NOMO-1 (cell line): ENCODE measurements at regions not wholly inside any gene's neighbourhood (a gene's known extent, or its start where the extent isn't known, plus 50 kb on each side); places are given as distances from the start of the nearest gene placed in this dataset.
"Not testable (repeated sequence)": the region's sequence is repeated elsewhere in the genome, so short reads cannot be mapped to it uniquely, and the experiment has no call there.

ENCODE experiments used
- DNase-seq, 2 experiments: peaks; one replicate each; lab custom pipeline; 2025; ENCODE audit not compliant: unreplicated experiment in 2 of 2; lab: John Stamatoyannopoulos, UW

- DNase-seq, result no peak
Measured at GRCh38 chr12:97616946-97617345, 154.3 kb downstream of the RMST start.

GRCh38 chr12:97628962-97629361, 166.4 kb downstream of the RMST start:
- no peak for DNase-seq

GRCh38 chr12:97629382-97629781, 166.8 kb downstream of the RMST start:
- no peak for DNase-seq

DNA sequence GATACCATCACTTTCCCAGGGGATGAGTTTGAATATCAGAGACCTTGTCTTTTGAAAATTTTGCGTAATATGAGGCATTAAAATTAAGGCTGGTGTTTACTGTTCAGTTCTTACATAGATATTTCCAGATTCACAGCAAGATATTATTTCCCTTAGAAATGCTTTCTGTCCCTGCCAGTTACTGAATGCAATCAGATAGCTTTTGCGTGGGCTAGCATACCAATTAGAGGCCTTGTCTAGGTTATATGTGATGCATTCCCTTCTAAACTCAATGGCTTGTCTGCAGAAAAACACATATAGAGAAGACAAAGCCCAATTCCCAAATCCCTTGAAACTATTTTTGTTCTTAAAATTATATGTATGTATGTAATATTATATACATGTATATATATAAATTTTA, 167.8 kb downstream of the RMST start:
- no peak for DNase-seq

GRCh38 chr12:97630875-97631274, 168.3 kb downstream of the RMST start:
- no peak for DNase-seq

GRCh38 chr12:97637770-97638169, 175.2 kb downstream of the RMST start:
- no peak for DNase-seq

DNA sequence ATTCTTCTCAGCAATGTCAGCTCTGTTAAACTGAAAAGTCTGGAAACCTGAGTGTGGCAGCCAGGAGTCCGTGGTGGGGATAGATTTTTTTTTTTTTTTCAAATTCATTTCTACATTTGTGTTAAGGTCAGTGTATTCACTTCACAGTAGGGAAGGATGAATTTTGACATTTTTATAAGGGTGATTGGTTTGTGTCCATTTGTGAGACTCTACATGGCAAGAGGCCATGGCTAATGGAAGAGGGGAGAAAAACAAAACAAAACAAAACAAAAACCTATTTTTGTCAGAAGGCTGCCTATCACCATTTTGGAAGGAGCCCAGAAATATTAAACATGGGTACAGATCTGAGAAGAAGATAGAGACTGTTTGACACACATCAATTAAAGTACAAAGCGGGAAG, 176.1 kb downstream of the RMST start:
- no peak for DNase-seq

- DNase-seq, result no peak
Measured at GRCh38 chr12:97639702-97640101, 177.1 kb downstream of the RMST start.

- no peak for DNase-seq
Measured at GRCh38 chr12:97640826-97641225, 178.2 kb downstream of the RMST start.

GRCh38 chr12:97642911-97643310, 180.3 kb downstream of the RMST start:
- no peak for DNase-seq

DNA sequence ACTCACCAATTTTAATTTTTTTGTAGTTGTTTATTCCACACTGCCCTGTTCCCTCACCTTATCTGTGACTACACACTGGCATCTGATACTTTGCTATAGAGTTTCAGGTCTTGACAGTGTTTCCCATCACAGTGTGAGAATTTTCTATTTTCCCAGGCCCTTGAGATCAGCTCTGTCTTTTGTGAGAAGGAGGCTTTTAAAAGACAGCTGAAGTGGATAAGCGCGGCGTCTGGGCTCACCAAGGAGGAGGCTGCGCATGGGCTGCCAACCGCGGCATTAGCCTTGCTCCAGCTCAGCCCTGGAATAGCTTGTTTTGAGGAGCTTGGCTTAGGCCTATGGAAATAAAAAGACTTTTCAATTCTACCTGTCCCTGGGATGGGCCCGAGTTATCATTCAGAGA, 181.3 kb downstream of the RMST start:
- no peak for DNase-seq

DNA sequence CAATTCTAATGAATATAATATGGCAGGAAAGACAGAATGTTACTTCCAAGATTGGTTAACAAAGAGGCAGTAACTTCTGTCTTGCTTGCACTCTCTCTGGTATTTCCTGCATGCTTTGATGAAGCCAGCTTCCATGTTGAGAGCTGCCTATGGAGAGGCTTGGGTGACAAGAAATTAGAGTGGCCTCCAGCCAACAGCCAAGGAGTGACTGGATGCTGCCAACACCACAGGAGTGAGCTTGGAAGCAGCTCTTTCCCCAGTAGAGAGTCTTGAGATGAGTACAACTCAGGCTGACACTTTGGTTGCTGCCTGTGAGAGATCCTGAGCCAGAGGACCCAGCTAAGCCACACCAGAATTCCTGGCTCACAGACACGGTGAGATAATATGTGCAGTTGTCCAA, 183.1 kb downstream of the RMST start:
- no peak for DNase-seq

DNA sequence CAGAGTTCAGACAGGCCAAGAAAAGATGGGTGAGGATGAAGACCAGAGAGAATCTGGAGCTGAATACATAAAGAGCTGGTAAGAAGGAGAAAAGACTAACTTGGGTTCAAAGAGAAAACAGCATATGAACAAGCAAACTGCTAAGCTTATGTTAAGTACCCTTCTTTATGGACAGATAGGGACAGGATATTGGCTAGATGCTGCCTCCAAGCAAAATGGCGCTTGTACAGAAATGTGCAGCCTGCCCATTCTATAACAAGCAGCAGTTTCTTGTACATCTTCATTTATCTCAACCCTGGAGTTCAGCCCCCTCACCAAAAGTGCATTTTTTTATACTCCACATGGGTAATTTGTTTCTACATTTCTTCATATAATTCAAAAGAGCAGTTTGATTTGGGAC, 184.5 kb downstream of the RMST start:
- no peak for DNase-seq

- no peak for DNase-seq
Measured at GRCh38 chr12:97650242-97650641, 187.6 kb downstream of the RMST start.

- not testable (repeated sequence) for DNase-seq
Measured at GRCh38 chr12:97656548-97656947, 193.9 kb downstream of the RMST start.

DNA sequence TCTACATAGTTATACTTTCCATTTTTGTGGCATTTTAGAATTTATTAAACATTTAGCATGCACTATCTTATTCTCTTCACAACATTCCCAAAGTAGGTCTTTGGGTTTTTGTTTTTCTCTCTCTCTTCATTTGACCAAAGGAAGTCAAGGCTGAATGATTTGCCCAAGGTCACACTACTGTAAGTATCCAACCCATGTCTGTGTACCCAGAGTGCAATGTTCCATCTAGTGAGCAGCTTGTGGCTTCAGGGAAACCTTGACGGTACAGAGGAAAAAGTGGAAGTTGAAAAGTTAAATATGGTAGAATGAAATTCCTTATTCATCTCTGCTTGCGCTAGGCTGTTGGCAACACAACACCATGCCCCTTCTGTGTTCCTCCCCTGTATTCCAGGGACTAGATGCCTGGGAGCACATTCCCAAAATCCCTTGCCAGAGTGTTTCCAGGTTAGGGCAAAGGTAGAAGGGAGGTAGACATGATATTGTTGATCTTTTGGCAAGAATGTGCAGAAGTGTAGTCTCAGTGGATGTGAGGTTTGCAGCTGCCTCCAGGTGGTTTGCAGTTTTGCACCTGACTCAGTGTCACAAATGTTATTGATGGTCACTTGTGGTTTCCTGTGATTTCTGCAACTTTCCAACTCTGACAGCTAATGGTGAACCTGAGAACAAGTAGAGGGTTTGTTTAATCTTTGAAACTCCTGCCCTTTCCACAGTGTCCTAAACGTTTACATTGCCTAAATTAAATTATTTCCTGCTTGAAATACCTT, 196.7 kb downstream of the RMST start:
- no peak for DNase-seq

DNA sequence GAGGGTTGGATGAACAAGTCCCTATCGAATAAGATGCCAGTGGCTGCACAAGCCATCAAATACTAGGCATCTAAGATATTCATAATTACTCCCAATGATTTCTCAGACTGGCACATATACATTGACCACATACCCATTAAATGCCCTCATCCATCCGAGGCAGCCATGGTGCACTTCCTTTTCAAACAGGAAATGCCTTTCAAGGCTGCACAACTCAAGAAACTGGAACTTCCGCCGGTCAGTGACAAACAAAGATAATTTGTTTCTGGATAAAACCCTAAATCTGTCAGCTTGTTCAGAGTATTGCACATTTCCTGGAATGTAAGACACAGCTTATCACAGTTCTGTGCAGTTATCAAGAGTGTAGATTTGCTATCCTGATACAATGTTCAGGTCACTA, 203.7 kb downstream of the RMST start:
- DNase-seq, result no peak

DNA sequence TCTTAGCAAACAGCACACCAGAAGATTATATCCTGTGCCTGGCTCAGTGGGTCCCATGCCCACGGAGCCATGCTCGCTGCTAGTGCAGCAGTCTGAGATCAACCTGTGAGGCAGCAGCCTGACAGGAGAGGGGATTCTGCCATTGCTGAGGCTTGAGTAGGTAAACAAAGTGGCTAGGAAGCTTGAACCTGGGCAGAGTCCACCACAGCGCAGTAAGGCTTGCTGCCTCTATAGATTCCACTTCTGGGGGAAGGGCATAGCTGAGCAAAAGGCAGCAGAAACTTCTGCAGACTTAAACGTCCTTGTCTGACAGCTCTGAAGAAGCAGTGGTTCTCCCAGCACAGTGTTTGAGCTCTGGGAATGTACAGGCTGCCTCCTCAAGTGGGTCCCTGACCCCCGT, 210.3 kb downstream of the RMST start:
- DNase-seq, result no peak

DNA sequence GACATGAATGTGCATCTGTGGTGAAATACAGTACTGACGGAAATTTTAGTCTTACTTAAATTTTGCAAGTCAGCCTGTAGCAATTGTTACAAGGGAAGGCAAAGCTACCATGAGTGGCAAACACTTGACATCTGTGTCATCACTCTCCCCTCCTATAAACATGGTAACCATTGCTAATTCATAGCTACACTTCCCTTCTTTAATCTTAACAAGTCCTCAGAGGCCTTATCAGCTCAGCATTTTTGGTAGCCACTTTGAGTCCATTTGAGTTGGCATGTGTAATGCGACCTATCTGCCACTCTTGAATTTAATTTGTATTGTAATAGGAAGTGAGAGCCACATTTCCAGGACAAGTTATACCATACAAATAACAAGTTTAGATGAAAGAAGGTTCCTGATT, 218.1 kb downstream of the RMST start:
- no peak for DNase-seq

DNA sequence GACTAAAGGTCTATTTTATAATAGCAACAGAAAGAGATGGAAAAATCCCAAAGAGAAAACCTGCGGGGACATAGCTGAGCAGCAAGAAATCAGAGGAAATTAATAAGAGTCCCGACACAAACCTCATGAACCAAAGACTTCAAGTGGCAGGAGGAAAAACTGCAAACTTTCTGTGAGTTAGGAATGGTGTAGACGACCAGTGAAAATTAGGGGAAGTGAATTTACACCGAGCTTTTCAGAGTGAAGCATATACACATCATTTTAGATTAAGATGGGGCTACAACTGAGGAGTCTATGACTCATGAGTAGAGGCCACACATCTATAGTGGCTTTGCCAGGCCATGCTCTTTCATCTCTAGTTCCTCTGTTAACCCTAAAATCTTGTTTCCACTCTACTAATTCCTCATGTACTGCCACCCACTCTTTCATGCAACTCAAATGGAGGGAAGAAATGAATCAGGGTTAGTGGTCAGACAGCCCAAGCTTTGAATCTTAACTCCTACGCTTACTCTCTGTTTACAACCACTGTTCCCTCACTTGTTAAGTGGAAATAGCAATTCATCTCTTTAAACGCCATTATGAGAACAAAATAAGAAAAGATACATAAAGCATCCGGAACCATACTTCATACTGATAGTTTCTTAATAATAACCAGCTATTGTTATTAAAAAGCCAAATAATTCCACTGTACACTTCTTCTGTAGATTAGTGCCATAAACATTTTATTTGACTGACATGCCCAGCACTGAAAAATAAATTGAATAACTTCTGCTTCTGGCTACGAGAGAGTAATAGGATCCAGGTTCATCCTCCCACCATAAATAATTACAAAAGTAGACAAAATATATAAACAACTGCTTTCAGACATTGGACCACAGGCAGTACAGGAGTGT, 219.3 kb downstream of the RMST start:
- DNase-seq, result no peak

DNA sequence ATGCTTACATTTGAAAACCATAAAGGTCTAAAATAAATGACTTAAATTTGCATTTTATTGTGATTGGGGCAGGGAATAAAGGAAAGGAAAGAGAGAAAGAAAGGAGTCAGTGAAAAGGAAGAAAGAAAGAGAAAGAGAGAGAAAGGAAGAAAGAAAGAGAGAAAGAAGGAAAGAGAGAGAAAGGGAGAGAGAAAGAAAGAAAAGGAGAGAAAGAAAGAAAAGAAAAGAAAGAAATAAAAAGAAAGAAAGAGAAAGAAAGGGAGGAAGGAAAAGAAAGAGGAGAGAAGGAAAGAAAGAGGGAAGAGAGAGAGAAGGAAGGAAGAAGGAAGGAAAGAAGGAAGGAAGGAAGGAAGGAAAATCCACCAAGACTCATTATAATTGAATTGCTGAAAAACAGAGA, 222.8 kb downstream of the RMST start:
- DNase-seq, result no peak

DNA sequence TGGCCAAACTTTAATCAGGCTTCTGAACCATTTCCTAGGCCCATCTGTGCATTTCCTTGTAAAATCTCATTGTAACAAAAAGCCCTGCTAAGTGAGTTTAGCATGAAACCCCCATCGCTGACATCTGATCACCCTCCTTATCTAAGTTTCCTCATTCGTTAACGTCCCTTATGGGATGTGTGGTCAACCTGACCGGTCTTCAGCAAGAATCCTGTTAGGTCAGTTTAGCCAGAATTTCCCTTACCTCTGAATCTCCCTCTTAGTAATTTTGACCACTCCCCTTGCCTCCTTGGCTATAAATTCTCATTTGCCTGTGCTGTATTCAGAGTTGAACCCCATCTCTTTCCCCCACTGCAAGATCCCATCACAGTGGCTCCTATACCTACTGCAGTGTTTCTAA, 239.3 kb downstream of the RMST start:
- no peak for DNase-seq
